Activated CD4-positive, CD25-positive, alpha-beta regulatory T cell treated with anti-CD3 and anti-CD28 coated beads, Interleukin-2, amount 50 U/mL, for 24 hours (primary cell): ENCODE measurements at regions not wholly inside any gene's neighbourhood (a gene's known extent, or its start where the extent isn't known, plus 50 kb on each side); places are given as distances from the start of the nearest gene placed in this dataset.
"Not testable (repeated sequence)": the region's sequence is repeated elsewhere in the genome, so short reads cannot be mapped to it uniquely, and the experiment has no call there.

Experiments
- ATAC-seq, 2 donors: fragments of 150-1000 bp; cut with Tn5 transposase; one replicate each; pipeline ENCODE4 v1.10.0; 2021; ENCODE audit warnings: mild to moderate bottlenecking in 1 of 2, moderate library complexity in 1 of 2

GRCh38 chr14:87813686-87814085 lies 179.3 kb downstream of the GALC start:
- no peak for ATAC-seq

GRCh38 chr14:87813211-87813610 lies 179.8 kb downstream of the GALC start:
- ATAC-seq: no peak

- ATAC-seq: no peak
Measured at GRCh38 chr14:87811246-87811645, 181.7 kb downstream of the GALC start.

GRCh38 chr14:87810711-87811110 lies 182.3 kb downstream of the GALC start:
- no peak for ATAC-seq

GRCh38 chr14:87809261-87809660 lies 183.7 kb downstream of the GALC start:
- no peak for ATAC-seq

GRCh38 chr14:87805315-87805723 lies 187.7 kb downstream of the GALC start:
- no peak for ATAC-seq

- no peak for ATAC-seq
Measured at GRCh38 chr14:87800216-87800615, 192.8 kb downstream of the GALC start.

GRCh38 chr14:87799400-87799799 lies 193.6 kb downstream of the GALC start:
- no peak for ATAC-seq

GRCh38 chr14:87797001-87797400 lies 196.0 kb downstream of the GALC start:
- ATAC-seq: no peak

- no peak for ATAC-seq
Measured at GRCh38 chr14:87794561-87794960, 198.4 kb downstream of the GALC start.

- ATAC-seq: no peak
Measured at GRCh38 chr14:87785897-87786296, 207.1 kb downstream of the GALC start.

GRCh38 chr14:87784386-87784785 lies 208.6 kb downstream of the GALC start:
- ATAC-seq: no peak

- ATAC-seq: no peak
Measured at GRCh38 chr14:87783071-87783470, 209.9 kb downstream of the GALC start.

- no peak for ATAC-seq
Measured at GRCh38 chr14:87772854-87773253, 220.1 kb downstream of the GALC start.

GRCh38 chr14:87767567-87767901 lies 225.4 kb downstream of the GALC start:
- ATAC-seq: no peak

GRCh38 chr14:87758876-87759275 lies 234.1 kb downstream of the GALC start:
- no peak for ATAC-seq

- ATAC-seq: no peak
Measured at GRCh38 chr14:87756661-87757060, 236.3 kb downstream of the GALC start.

- ATAC-seq: no peak
Measured at GRCh38 chr14:87754520-87755223, 238.3 kb downstream of the GALC start.

- ATAC-seq: no peak
Measured at GRCh38 chr14:87748558-87748957, 244.4 kb downstream of the GALC start.

- ATAC-seq: no peak
Measured at GRCh38 chr14:87745507-87746118, 247.4 kb downstream of the GALC start.

- ATAC-seq: not testable (repeated sequence)
Measured at GRCh38 chr14:87734577-87735360, 258.2 kb downstream of the GALC start.

GRCh38 chr14:87733115-87733514 lies 259.9 kb downstream of the GALC start:
- not testable (repeated sequence) for ATAC-seq

GRCh38 chr14:87732562-87732961 lies 260.4 kb downstream of the GALC start:
- no peak for ATAC-seq

- ATAC-seq: no peak
Measured at GRCh38 chr14:87725318-87725717, 267.7 kb downstream of the GALC start.
